Pancreas (tissue), 10 donors: ENCODE measurements at regions not wholly inside any gene's neighbourhood (a gene's known extent, or its start where the extent isn't known, plus 50 kb on each side); places are given as distances from the start of the nearest gene placed in this dataset.
A peak's percentile ranks its signal among the peaks of the same experiment; 100 is the strongest.

Experiments
- ATAC-seq, 4 donors: fragments of 200-7000 bp; cut with Tn5 transposase; one replicate each; pipeline versions ENCODE4 v1.8.0 to v1.9.1; 2020; ENCODE audit warnings: mild to moderate bottlenecking in 4 of 4, moderate library complexity in 4 of 4
- DNase-seq, 6 donors: peaks; one replicate each; pipeline ENCODE4 v3.0.0-alpha.2; 2020
- FAIRE-seq: peaks from 2 replicates; lab custom pipeline; 2012; peaks lifted over from hg19 to GRCh38; lab: Jason Lieb, UNC
- H3K27ac ChIP-seq, 4 donors: fragments of 200-600 bp; sonication (generic); 1 replicate in 3 of 4; 2 replicates in 1 of 4; pipeline versions ENCODE4 v1.5.0 to v1.8.0; 2020
- H3K27me3 ChIP-seq, 4 donors: fragments of 200-600 bp; one replicate each; pipeline ENCODE4 v1.8.0; 2021
- H3K36me3 ChIP-seq, 3 donors: fragments of 200-600 bp; sonication (generic) in 1 of 3; one replicate each; pipeline versions ENCODE4 v1.5.0 to v1.8.0; 2020 to 2021
- H3K4me1 ChIP-seq, 3 donors: fragments of 200-600 bp; one replicate each; pipeline ENCODE4 v1.8.0; 2021
- H3K4me3 ChIP-seq, 4 donors: fragments of 200-600 bp; sonication (generic) in 2 of 4; one replicate each; pipeline versions ENCODE4 v1.5.0 to v1.8.0; 2020 to 2021
- H3K9me3 ChIP-seq, 4 donors: fragments of 200-600 bp; one replicate each; pipeline ENCODE4 v1.8.0; 2021
- CTCF ChIP-seq, 4 donors: fragments of 200-600 bp; sonication (generic) in 3 of 4; IDR thresholded peaks; one replicate each; pipeline versions ENCODE4 v1.5.0 to v1.8.0; 2021; ENCODE audit warnings: antibody characterized with exemption in 4 of 4
- WGBS, 2 donors: extraction: QIAGEN DNeasy Blood & Tissue Kit; methylation state at CpG; one replicate each; pipeline ENCODE4 v1.1.7; 2013; 5-methylcytosine and 5-hydroxymethylcytosine counted together
- intact Hi-C, 3 donors: fragments of 100-400 bp; cut with DNase I; formaldehyde crosslinking; loops; one replicate each; pipeline versions ENCODE4 v1.11.1 to v1.14.2; 2022
- donor health status: healthy with polysubstance abuse.
- donor health status: DM: no; HTN: no; CAD: no; lungs with moderate emphysema.
- donor health status: DM: no; HTN: no; CAD: no.
- donor health status: control.
- donor health status: control.
- donor health status: Bipolar disorder and iron deficiency.
- donor health status: DM: yes; HTN: yes; CAD: no.
- donor health status: DM: no; HTN: no; CAD: no.
- donor health status: DM: no; HTN: no; CAD: no.
- donor health status: DM: yes; HTN: yes; CAD: no.

GRCh38 chr3:18886331-18886730, 262.0 kb upstream of the KCNH8 start:
- Histone ChIP-seq H3K27ac (no peak overlapping the region), H3K4me1 (no peaks in the 10 kb centered on the region), H3K9me3 (no peaks in the 10 kb centered on the region), H3K36me3 (no peaks in the 10 kb centered on the region), H3K27me3 (no peaks in the 10 kb centered on the region), H3K4me3 (no peak overlapping the region)
- DNase-seq (no peak), FAIRE-seq (no peak), ATAC-seq (no peak)
- intact Hi-C loops: no loop called here
- WGBS, 2 donors: 51 to 59% methylated on average over 6 of the region's 6 CpGs
- no peak for TF ChIP-seq CTCF (IDR thresholded peaks at IDR 0.05)

- intact Hi-C loops: no loop called here
- H3K9me3 ChIP-seq: no peaks in the 10 kb centered on the region
- DNase-seq (peak in 3 of 6 donors; percentile 7 to 39 (median 34)), ATAC-seq (no peak), FAIRE-seq (no peak)
- no peak overlapping the region for H3K4me3 ChIP-seq
- H3K36me3 ChIP-seq: no peaks in the 10 kb centered on the region
- no peaks in the 10 kb centered on the region for H3K27me3 ChIP-seq
- TF ChIP-seq CTCF (IDR thresholded peaks at IDR 0.05): no peak
- no peaks in the 10 kb centered on the region for H3K4me1 ChIP-seq
- H3K27ac ChIP-seq: no peak overlapping the region
- 77 to 78% methylated on average over 6 of the region's 6 CpGs for WGBS, 2 donors
Measured at GRCh38 chr3:18885612-18886011, 262.7 kb upstream of the KCNH8 start.

GRCh38 chr3:18883571-18883970, 264.7 kb upstream of the KCNH8 start:
- no peak overlapping the region for H3K4me3 ChIP-seq
- no peaks in the 10 kb centered on the region for H3K9me3 ChIP-seq
- H3K36me3 ChIP-seq: no peaks in the 10 kb centered on the region
- no peak for DNase-seq
- H3K4me1 ChIP-seq: no peaks in the 10 kb centered on the region
- intact Hi-C loops: no loop called here
- ATAC-seq: no peak
- H3K27me3 ChIP-seq: no peaks in the 10 kb centered on the region
- WGBS, 2 donors: 37 to 43% methylated on average over 2 of the region's 2 CpGs
- FAIRE-seq: no peak
- no peak for TF ChIP-seq CTCF (IDR thresholded peaks at IDR 0.05)
- H3K27ac ChIP-seq: no peak overlapping the region

- FAIRE-seq (no peak), ATAC-seq (no peak), DNase-seq (no peak)
- Histone ChIP-seq H3K4me1 (no peaks in the 10 kb centered on the region), H3K27me3 (no peaks in the 10 kb centered on the region), H3K36me3 (no peaks in the 10 kb centered on the region), H3K9me3 (no peaks in the 10 kb centered on the region), H3K4me3 (no peak overlapping the region), H3K27ac (no peak overlapping the region)
- WGBS, 2 donors: 80% methylated on average over 1 of the region's 1 CpG
- TF ChIP-seq CTCF (IDR thresholded peaks at IDR 0.05): no peak
- intact Hi-C loops: no loop called here
Measured at GRCh38 chr3:18880691-18881090, 267.6 kb upstream of the KCNH8 start.

GRCh38 chr3:18872466-18872865, 275.8 kb upstream of the KCNH8 start:
- H3K4me1 ChIP-seq: no peaks in the 10 kb centered on the region
- WGBS, 2 donors: 84 to 88% methylated on average over 1 of the region's 1 CpG
- no peaks in the 10 kb centered on the region for H3K9me3 ChIP-seq
- H3K36me3 ChIP-seq: no peaks in the 10 kb centered on the region
- no peak overlapping the region for H3K27ac ChIP-seq
- ATAC-seq: no peak
- TF ChIP-seq CTCF (IDR thresholded peaks at IDR 0.05): no peak
- no peaks in the 10 kb centered on the region for H3K27me3 ChIP-seq
- no peak for FAIRE-seq
- DNase-seq: no peak
- H3K4me3 ChIP-seq: no peak overlapping the region
- intact Hi-C loops: no loop called here
